GM12872 (cell line): ENCODE measurements at regions not wholly inside any gene's neighbourhood (a gene's known extent, or its start where the extent isn't known, plus 50 kb on each side); places are given as distances from the start of the nearest gene placed in this dataset.

Experiments used
- CTCF ChIP-seq: IDR thresholded peaks from 3 replicates; pipeline ENCODE4 v1.5.1; 2011; ENCODE audit warnings: low read depth, mild to moderate bottlenecking, low read length, moderate library complexity; ENCODE audit not compliant: insufficient read depth

- no peak for TF ChIP-seq CTCF
Observed at GRCh38 chr4:188532751-188533150, 393.5 kb downstream of the TRIML1 start.

GRCh38 chr4:188534297-188534696, 395.1 kb downstream of the TRIML1 start:
- no peak for TF ChIP-seq CTCF

GRCh38 chr4:188534917-188535316, 395.7 kb downstream of the TRIML1 start:
- TF ChIP-seq CTCF, result no peak

GRCh38 chr4:188536826-188537225, 397.6 kb downstream of the TRIML1 start:
- TF ChIP-seq CTCF, result no peak

- TF ChIP-seq CTCF, result no peak
Observed at GRCh38 chr4:188550296-188550695, 411.1 kb downstream of the TRIML1 start.

GRCh38 chr4:188551156-188551555, 411.9 kb downstream of the TRIML1 start:
- no peak for TF ChIP-seq CTCF

- TF ChIP-seq CTCF, result no peak
Observed at GRCh38 chr4:188552741-188553275, 413.6 kb downstream of the TRIML1 start.
